GM12878 (cell line): ENCODE measurements at regions not wholly inside any gene's neighbourhood (a gene's known extent, or its start where the extent isn't known, plus 50 kb on each side); places are given as distances from the start of the nearest gene placed in this dataset.

Experiments used
- ATAC-seq: fragments of 200-7000 bp; cut with Tn5 transposase; 3 replicates; pipeline ENCODE4 v1.9.1; 2020; ENCODE audit warnings: mild to moderate bottlenecking, moderate library complexity
- BruUV-seq: library from RNA; stranded (reverse); fragments of 400-500 nt; replicated peaks from 2 replicates; lab custom pipeline; 2021; lab: Mats Ljungman, UMichigan
- CTCF ChIA-PET: fragments of 300-600 bp; sonication (Branson Sonifier 250); formaldehyde crosslinking; extraction: SDS; loops from one replicate; lab custom pipeline; 2021; ENCODE audit warnings: inconsistent platforms; lab: Yijun Ruan, JAX
- POLR2A ChIA-PET: fragments of 350-600 bp; formaldehyde crosslinking; extraction: SDS; loops from one replicate; lab custom pipeline; 2021; ENCODE audit warnings: inconsistent platforms; lab: Charles Lee
- RAD21 ChIA-PET: fragments of 300-600 bp; sonication (Branson Sonifier 250); formaldehyde crosslinking; loops from one replicate; lab custom pipeline; 2023; ENCODE audit warnings: antibody characterized with exemption; ENCODE audit not compliant: unreplicated experiment; lab: Charles Lee
- SMC1A ChIA-PET: fragments of 300-600 bp; sonication (Branson Sonifier 250); formaldehyde crosslinking; loops from one replicate; lab custom pipeline; 2023; ENCODE audit not compliant: unreplicated experiment, uncharacterized antibody; lab: Charles Lee
- DNase-seq: peaks from one replicate; pipeline ENCODE4 v3.0.0-alpha.2; 2011; ENCODE audit warnings: low read depth, low spot score
- FAIRE-seq: peaks from 3 replicates; lab custom pipeline; 2011; peaks lifted over from hg19 to GRCh38; lab: Jason Lieb, UNC
- H2AFZ ChIP-seq: 2 replicates; pipeline ENCODE4 v1.6.0; 2011; ENCODE audit warnings: low read depth, low read length, control low read depth; ENCODE audit not compliant: control insufficient read depth
- H3K27ac ChIP-seq: 2 replicates; pipeline ENCODE4 v1.5.1; 2011; ENCODE audit warnings: control low read depth; ENCODE audit not compliant: control insufficient read depth, insufficient read depth
- H3K27me3 ChIP-seq, 2 experiments: replicated peaks in 1 of 2; 2 replicates each; pipeline versions ENCODE4 v1.6.0 to v1.6.1; 2011; ENCODE audit warnings: low read length in 1 of 2; ENCODE audit not compliant: control insufficient read depth in 2 of 2, insufficient read depth in 2 of 2
- H3K36me3 ChIP-seq, 2 experiments: 2 replicates each; pipeline ENCODE4 v1.5.1; 2011; ENCODE audit warnings: low read length in 1 of 2; ENCODE audit not compliant: control insufficient read depth in 2 of 2, insufficient read depth in 2 of 2
- H3K4me1 ChIP-seq: 2 replicates; pipeline ENCODE4 v1.6.1; 2011; ENCODE audit warnings: mild to moderate bottlenecking, low read length, moderate library complexity, mixed read lengths; ENCODE audit not compliant: control insufficient read depth, insufficient read depth
- H3K4me2 ChIP-seq: 2 replicates; pipeline ENCODE4 v1.6.0; 2011; ENCODE audit warnings: control low read depth; ENCODE audit not compliant: control insufficient read depth, insufficient read depth
- H3K4me3 ChIP-seq: fragments of 200-600 bp; sonication (generic); 2 replicates; pipeline ENCODE4 v1.5.1; 2016
- H3K79me2 ChIP-seq: 2 replicates; pipeline ENCODE4 v1.6.0; 2011; ENCODE audit warnings: low read length; ENCODE audit not compliant: control insufficient read depth, insufficient read depth
- H3K9ac ChIP-seq: 2 replicates; pipeline ENCODE4 v1.8.0; 2011; ENCODE audit warnings: low read length, control low read depth, mixed read lengths; ENCODE audit not compliant: control insufficient read depth, insufficient read depth
- H3K9me3 ChIP-seq: replicated peaks from 3 replicates; pipeline ENCODE4 v1.5.1; 2011; ENCODE audit warnings: mild to moderate bottlenecking, low read length; ENCODE audit not compliant: control insufficient read depth, insufficient read depth
- H4K20me1 ChIP-seq: 2 replicates; pipeline ENCODE4 v1.6.0; 2011; ENCODE audit not compliant: control insufficient read depth, insufficient read depth
- ATF7 ChIP-seq: fragments of 450-650 bp; IDR thresholded peaks from 2 replicates; pipeline ENCODE4 v1.6.1; 2016; ENCODE audit warnings: low read depth, mild to moderate bottlenecking
- DPF2 ChIP-seq: fragments of 450-650 bp; IDR thresholded peaks from 2 replicates; pipeline ENCODE4 v1.6.1; 2017; ENCODE audit warnings: mild to moderate bottlenecking
- EED ChIP-seq: sonication (generic); IDR thresholded peaks from 2 replicates; pipeline ENCODE4 v1.6.1; 2016; ENCODE audit warnings: antibody characterized with exemption, low read depth
- EGR1 ChIP-seq, 2 experiments: IDR thresholded peaks; 1 replicate in 1 of 2; 2 replicates in 1 of 2; pipeline ENCODE4 v1.6.1; 2011 to 2012; ENCODE audit warnings: low read depth in 2 of 2, low read length in 2 of 2, borderline replicate concordance in 1 of 2, mild to moderate bottlenecking in 1 of 2, moderate library complexity in 1 of 2
- EP300 ChIP-seq, 2 experiments: fragments of 150-350 bp in 1 of 2; IDR thresholded peaks; 2 replicates each; pipeline ENCODE4 v1.6.1; 2011 to 2012; ENCODE audit warnings: low read depth in 2 of 2, low read length in 2 of 2, borderline replicate concordance in 1 of 2, improper control_type of control experiment in 1 of 2, inconsistent platforms in 1 of 2; ENCODE audit not compliant: control insufficient read depth in 1 of 2
- JUNB ChIP-seq: IDR thresholded peaks from 2 replicates; pipeline ENCODE4 v1.6.1; 2016; ENCODE audit warnings: antibody characterized with exemption, mild to moderate bottlenecking
- MYC ChIP-seq: IDR thresholded peaks from 2 replicates; pipeline ENCODE4 v1.6.1; 2011; ENCODE audit warnings: mild to moderate bottlenecking, low read length, moderate library complexity, inconsistent platforms; ENCODE audit not compliant: insufficient read depth, insufficient replicate concordance, insufficient read length, severe bottlenecking
- NFXL1 ChIP-seq: fragments of 450-650 bp; IDR thresholded peaks from 2 replicates; pipeline ENCODE4 v1.6.1; 2017; ENCODE audit warnings: antibody characterized with exemption, mild to moderate bottlenecking, borderline replicate concordance
- NR2C1 ChIP-seq: fragments of 450-650 bp; IDR thresholded peaks from 2 replicates; pipeline ENCODE4 v1.6.1; 2017; ENCODE audit warnings: antibody characterized with exemption, mild to moderate bottlenecking, moderate library complexity
- PKNOX1 ChIP-seq: fragments of 450-650 bp; IDR thresholded peaks from 2 replicates; pipeline ENCODE4 v1.6.1; 2016; ENCODE audit warnings: mild to moderate bottlenecking
- RCOR1 ChIP-seq: conservative IDR thresholded peaks from 2 replicates; pipeline ENCODE4 v1.6.1; 2012; ENCODE audit warnings: low read depth, low read length, improper control_type of control experiment
- SREBF2 ChIP-seq: IDR thresholded peaks from 2 replicates; pipeline ENCODE4 v1.6.1; 2012; ENCODE audit warnings: mild to moderate bottlenecking, low read length
- SRF ChIP-seq, 2 experiments: IDR thresholded peaks; 2 replicates each; pipeline ENCODE4 v1.6.1; 2011; ENCODE audit warnings: low read depth in 2 of 2, low read length in 2 of 2, mild to moderate bottlenecking in 1 of 2, moderate library complexity in 1 of 2
- STAT1 ChIP-seq: fragments of 450-650 bp; conservative IDR thresholded peaks from 2 replicates; pipeline ENCODE4 v1.6.1; 2014; ENCODE audit warnings: antibody characterized with exemption, mild to moderate bottlenecking
- SUPT20H ChIP-seq: IDR thresholded peaks from 2 replicates; pipeline ENCODE4 v1.6.1; 2011; ENCODE audit warnings: low read depth, mild to moderate bottlenecking, low read length, moderate library complexity, borderline replicate concordance; ENCODE audit not compliant: control insufficient read depth
- TAF1 ChIP-seq: IDR thresholded peaks from 2 replicates; pipeline ENCODE4 v1.6.1; 2011; ENCODE audit warnings: mild to moderate bottlenecking, low read depth, low read length, borderline replicate concordance
- TCF12 ChIP-seq: IDR thresholded peaks from 2 replicates; pipeline ENCODE4 v1.6.1; 2011; ENCODE audit warnings: low read depth, mild to moderate bottlenecking, low read length
- YBX1 ChIP-seq: fragments of 450-650 bp; IDR thresholded peaks from 2 replicates; pipeline ENCODE4 v1.6.1; 2016; ENCODE audit warnings: antibody characterized with exemption
- WGBS: methylation state at CpG from one replicate; pipeline ENCODE4 v1.1.6; 2016; ENCODE audit warnings: low lambda C conversion rate; ENCODE audit not compliant: insufficient replicate concordance, insufficient coverage; ENCODE audit errors: missing lambda C conversion rate; 5-methylcytosine and 5-hydroxymethylcytosine counted together
- in situ Hi-C: fragments of 300-500 bp; cut with MboI; formaldehyde crosslinking; loops from 9 replicates; pipeline ENCODE4 v1.14.3; 2018; ENCODE audit warnings: mixed read lengths
- intact Hi-C: fragments of 100-400 bp; cut with micrococcal nuclease; formaldehyde crosslinking; loops from one replicate; pipeline ENCODE4 v1.14.2; 2022; ENCODE audit not compliant: unreplicated experiment

- ChIA-PET CTCF (interaction anchor here (1.0 to 2.2 kb wide), 6 partner anchors 9 to 390 kb away, joined by 3 to 6 read pairs (median 4); no protein-coding TSS in a partner anchor), RAD21 (no interaction called here), POLR2A (interaction anchor here (0.5 kb wide), 1 partner anchor 11 kb away, joined by 6 read pairs; no protein-coding TSS in a partner anchor), SMC1A (interaction anchor here (1.3 to 2.7 kb wide), 4 partner anchors 12 to 93 kb away, joined by 3 to 9 read pairs (median 4); no protein-coding TSS in a partner anchor)
- ATAC-seq (no peak), DNase-seq (no peak), FAIRE-seq (no peak)
- TF ChIP-seq DPF2, result no peak
- intact Hi-C loops, result no loop called here
- Histone ChIP-seq H4K20me1 (no peaks in the 10 kb centered on the region), H3K4me1 (no peaks in the 10 kb centered on the region), H2AFZ (no peak overlapping the region), H3K27ac (no peak overlapping the region), H3K4me3 (no peak overlapping the region), H3K27me3 (no peaks in the 10 kb centered on the region), H3K4me2 (no peak overlapping the region), H3K36me3 (no peaks in the 10 kb centered on the region), H3K9me3 (no peaks in the 10 kb centered on the region), H3K9ac (no peak overlapping the region), H3K79me2 (no peaks in the 10 kb centered on the region)
- no TSS peak for BruUV-seq
- in situ Hi-C loops, result no loop called here
- 41% methylated on average over 2 of the region's 2 CpGs for WGBS
Observed at GRCh38 chr20:7155794-7156193, 388.3 kb downstream of the BMP2 start.

- no TSS peak for BruUV-seq
- FAIRE-seq (no peak), DNase-seq (no peak), ATAC-seq (peak; percentile 18; the same call in 1 of the 3 replicates)
- Histone ChIP-seq H3K9me3 (no peaks in the 10 kb centered on the region), H3K9ac (no peak overlapping the region), H3K36me3 (no peaks in the 10 kb centered on the region), H4K20me1 (no peaks in the 10 kb centered on the region), H3K4me2 (no peak overlapping the region), H3K4me3 (no peak overlapping the region), H3K4me1 (no peaks in the 10 kb centered on the region), H2AFZ (no peak overlapping the region), H3K27ac (no peak overlapping the region), H3K79me2 (no peaks in the 10 kb centered on the region), H3K27me3 (no peaks in the 10 kb centered on the region)
- in situ Hi-C loops, result no loop called here
- ChIA-PET POLR2A (no interaction called here), CTCF (interaction anchor here (0.6 to 1.3 kb wide), 3 partner anchors 9 to 332 kb away, joined by 3 to 4 read pairs (median 3); no protein-coding TSS in a partner anchor), SMC1A (interaction anchor here (0.6 to 1.6 kb wide), 3 partner anchors 100 to 203 kb away, joined by 3 read pairs; no protein-coding TSS in a partner anchor), RAD21 (interaction anchor here (1.5 kb wide), 1 partner anchor 37 kb away, joined by 3 read pairs; no protein-coding TSS in a partner anchor)
- intact Hi-C loops, result no loop called here
- TF ChIP-seq TCF12 (no peak), SUPT20H (no peak), STAT1 (no peak), EP300 (IDR thresholded peaks at IDR 0.05; ENCODE audit: borderline replicate concordance in 1 of 2, control insufficient read depth in 1 of 2, low read depth in 2 of 2, low read length in 2 of 2) (no peak), RCOR1 (no peak), EED (no peak), NFXL1 (no peak), PKNOX1 (no peak), SRF (IDR thresholded peaks at IDR 0.05; ENCODE audit: low read depth in 2 of 2, low read length in 2 of 2) (no peak), YBX1 (no peak), EGR1 (IDR thresholded peaks at IDR 0.05; ENCODE audit: borderline replicate concordance in 1 of 2, low read depth in 2 of 2, low read length in 2 of 2) (no peak), ATF7 (no peak), JUNB (no peak), SREBF2 (no peak), MYC (no peak), TAF1 (no peak), NR2C1 (no peak)
Observed at GRCh38 chr20:7159903-7160302, 392.4 kb downstream of the BMP2 start.
